ENCODE measurements at regions not wholly inside any gene's neighbourhood (a gene's known extent, or its start where the extent isn't known, plus 50 kb on each side); places are given as distances from the start of the nearest gene placed in this dataset.

DNA sequence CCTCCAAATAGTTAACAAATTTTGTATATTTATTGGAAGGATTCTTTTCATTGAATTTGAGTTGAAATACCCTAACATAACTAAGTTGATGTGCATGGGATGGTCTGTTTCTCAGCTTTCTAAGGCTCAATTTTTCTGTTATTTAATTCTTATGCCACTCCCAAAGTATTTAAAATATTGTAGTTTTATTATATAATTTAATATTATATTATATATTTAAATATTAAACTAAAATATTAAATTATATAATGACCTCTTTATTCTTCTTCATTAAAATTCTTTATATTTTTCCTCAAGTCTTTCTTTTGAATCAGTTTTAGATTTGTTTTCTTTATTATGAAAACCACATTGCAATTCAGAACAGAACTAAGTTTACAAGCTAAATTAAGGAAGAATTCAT is 194.7 kb downstream of the TFAP2B start:
- no peaks in the 10 kb centered on the region for H3K27me3 ChIP-seq (ENCODE audit: low read depth)
- no peak for DNase-seq
- peaks cover 21% of the 10 kb centered on the region for H3K9me3 ChIP-seq (replicated peaks)
- no peaks in the 10 kb centered on the region for H3K4me1 ChIP-seq
- no peak for TF ChIP-seq CTCF (IDR thresholded peaks at IDR 0.05; ENCODE audit: borderline replicate concordance)
- H3K4me3 ChIP-seq = no peak overlapping the region
- intact Hi-C loops (cut with micrococcal nuclease) = no loop called here
- no peak overlapping the region for H3K27ac ChIP-seq (replicated peaks)
- no peaks in the 10 kb centered on the region for H3K36me3 ChIP-seq

- intact Hi-C loops (cut with micrococcal nuclease) = no loop called here
- Histone ChIP-seq H3K4me3 (no peak overlapping the region), H3K27ac (replicated peaks) (no peak overlapping the region), H3K4me1 (no peaks in the 10 kb centered on the region), H3K9me3 (replicated peaks) (peaks cover 10% of the 10 kb centered on the region), H3K36me3 (no peaks in the 10 kb centered on the region), H3K27me3 (ENCODE audit: low read depth) (no peaks in the 10 kb centered on the region)
- no peak for DNase-seq
- TF ChIP-seq CTCF (IDR thresholded peaks at IDR 0.05; ENCODE audit: borderline replicate concordance) = no peak
These were observed 196.7 kb downstream of the TFAP2B start for GRCh38 chr6:51015394-51015793.

GRCh38 chr6:51016489-51016888 is 197.8 kb downstream of the TFAP2B start:
- Histone ChIP-seq H3K4me1 (no peaks in the 10 kb centered on the region), H3K4me3 (no peak overlapping the region), H3K27me3 (ENCODE audit: low read depth) (no peaks in the 10 kb centered on the region), H3K9me3 (replicated peaks) (peaks cover 3% of the 10 kb centered on the region), H3K36me3 (no peaks in the 10 kb centered on the region), H3K27ac (replicated peaks) (no peak overlapping the region)
- no peak for DNase-seq
- intact Hi-C loops (cut with micrococcal nuclease) = no loop called here
- no peak for TF ChIP-seq CTCF (IDR thresholded peaks at IDR 0.05; ENCODE audit: borderline replicate concordance)

- H3K27ac ChIP-seq (replicated peaks) = no peak overlapping the region
- H3K4me3 ChIP-seq = no peak overlapping the region
- no peaks in the 10 kb centered on the region for H3K36me3 ChIP-seq
- no peaks in the 10 kb centered on the region for H3K4me1 ChIP-seq
- H3K9me3 ChIP-seq (replicated peaks) = peaks cover 3% of the 10 kb centered on the region
- no peak for TF ChIP-seq CTCF (IDR thresholded peaks at IDR 0.05; ENCODE audit: borderline replicate concordance)
- intact Hi-C loops (cut with micrococcal nuclease) = no loop called here
- DNase-seq = no peak
- no peaks in the 10 kb centered on the region for H3K27me3 ChIP-seq (ENCODE audit: low read depth)
These were observed 201.1 kb downstream of the TFAP2B start for GRCh38 chr6:51019806-51020205.

DNA sequence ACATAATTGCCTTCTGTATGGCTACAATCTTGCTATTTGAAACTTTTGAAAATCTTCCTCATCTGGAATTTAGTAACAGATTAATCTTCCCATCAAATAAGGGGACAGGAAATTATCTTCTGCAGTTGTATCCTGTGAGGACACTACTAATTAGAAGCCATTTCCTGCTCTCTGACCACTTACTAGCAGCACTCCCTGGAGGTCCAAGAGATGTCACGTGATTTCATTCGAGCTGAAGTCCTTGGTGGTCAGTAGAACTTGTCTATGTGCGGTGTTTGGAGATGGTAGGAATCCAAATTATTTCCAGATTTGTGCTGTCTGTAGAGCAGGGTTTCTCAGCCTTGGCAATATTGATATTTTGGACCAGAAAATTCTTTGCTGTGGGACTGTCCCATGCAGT is 202.5 kb downstream of the TFAP2B start:
- Histone ChIP-seq H3K9me3 (replicated peaks) (peaks cover 3% of the 10 kb centered on the region), H3K36me3 (no peaks in the 10 kb centered on the region), H3K4me1 (no peaks in the 10 kb centered on the region), H3K27me3 (ENCODE audit: low read depth) (no peaks in the 10 kb centered on the region), H3K4me3 (no peak overlapping the region), H3K27ac (replicated peaks) (no peak overlapping the region)
- no peak for DNase-seq
- intact Hi-C loops (cut with micrococcal nuclease) = no loop called here
- no peak for TF ChIP-seq CTCF (IDR thresholded peaks at IDR 0.05; ENCODE audit: borderline replicate concordance)

- H3K27me3 ChIP-seq (ENCODE audit: low read depth) = no peaks in the 10 kb centered on the region
- no peak for TF ChIP-seq CTCF (IDR thresholded peaks at IDR 0.05; ENCODE audit: borderline replicate concordance)
- no peaks in the 10 kb centered on the region for H3K9me3 ChIP-seq (replicated peaks)
- DNase-seq = no peak
- no peaks in the 10 kb centered on the region for H3K36me3 ChIP-seq
- intact Hi-C loops (cut with micrococcal nuclease) = no loop called here
- H3K27ac ChIP-seq (replicated peaks) = no peak overlapping the region
- H3K4me1 ChIP-seq = no peaks in the 10 kb centered on the region
- H3K4me3 ChIP-seq = no peak overlapping the region
These were observed 205.5 kb downstream of the TFAP2B start for GRCh38 chr6:51024126-51024525.
